SK-N-MC (cell line): ENCODE measurements at regions not wholly inside any gene's neighbourhood (a gene's known extent, or its start where the extent isn't known, plus 50 kb on each side); places are given as distances from the start of the nearest gene placed in this dataset.

ENCODE experiments used
- FOXP2 ChIP-seq: optimal IDR thresholded peaks from 2 replicates; pipeline ENCODE3; 2011; ENCODE audit warnings: mild to moderate bottlenecking, moderate library complexity; ENCODE audit not compliant: insufficient read depth; ENCODE audit errors: extremely low read length, control extremely low read depth
- POLR2AphosphoS5 ChIP-seq: IDR thresholded peaks from 2 replicates; pipeline ENCODE4 v1.6.1; 2012; ENCODE audit warnings: mild to moderate bottlenecking, low read depth, low read length, borderline replicate concordance

DNA sequence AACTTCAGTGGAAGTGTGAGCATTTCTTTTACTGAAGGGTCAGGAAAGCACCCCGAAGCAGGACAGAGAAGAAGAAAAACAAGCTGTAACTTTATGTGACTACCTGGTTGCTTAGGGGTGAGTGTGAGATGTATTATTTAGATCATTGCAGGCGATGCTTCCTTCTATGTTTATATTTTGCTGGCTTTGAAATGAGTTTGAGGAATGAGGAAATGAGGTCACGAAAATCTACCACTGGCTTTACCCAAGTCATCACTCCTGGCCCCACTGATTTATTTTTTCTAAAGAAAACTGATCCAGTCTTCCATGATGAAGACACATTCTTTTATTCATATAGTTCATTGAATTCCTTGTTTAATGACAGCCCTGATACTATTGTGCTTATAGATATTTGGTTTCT, 716.6 kb upstream of the FZD8 start:
- TF ChIP-seq POLR2AphosphoS5 = no peak
- TF ChIP-seq FOXP2 = no peak
